ENCODE measurements at regions not wholly inside any gene's neighbourhood (a gene's known extent, or its start where the extent isn't known, plus 50 kb on each side); places are given as distances from the start of the nearest gene placed in this dataset.

- ChIA-PET POLR2A (no interaction called here), CTCF (interaction anchor here (0.8 to 14.5 kb wide), 15 partner anchors 9 to 157 kb away, joined by 3 to 145 read pairs (median 4); no protein-coding TSS in a partner anchor)
- peak; percentile 50 for DNase-seq (ENCODE audit: extremely low spot score)
- TF ChIP-seq, protein P1, sequence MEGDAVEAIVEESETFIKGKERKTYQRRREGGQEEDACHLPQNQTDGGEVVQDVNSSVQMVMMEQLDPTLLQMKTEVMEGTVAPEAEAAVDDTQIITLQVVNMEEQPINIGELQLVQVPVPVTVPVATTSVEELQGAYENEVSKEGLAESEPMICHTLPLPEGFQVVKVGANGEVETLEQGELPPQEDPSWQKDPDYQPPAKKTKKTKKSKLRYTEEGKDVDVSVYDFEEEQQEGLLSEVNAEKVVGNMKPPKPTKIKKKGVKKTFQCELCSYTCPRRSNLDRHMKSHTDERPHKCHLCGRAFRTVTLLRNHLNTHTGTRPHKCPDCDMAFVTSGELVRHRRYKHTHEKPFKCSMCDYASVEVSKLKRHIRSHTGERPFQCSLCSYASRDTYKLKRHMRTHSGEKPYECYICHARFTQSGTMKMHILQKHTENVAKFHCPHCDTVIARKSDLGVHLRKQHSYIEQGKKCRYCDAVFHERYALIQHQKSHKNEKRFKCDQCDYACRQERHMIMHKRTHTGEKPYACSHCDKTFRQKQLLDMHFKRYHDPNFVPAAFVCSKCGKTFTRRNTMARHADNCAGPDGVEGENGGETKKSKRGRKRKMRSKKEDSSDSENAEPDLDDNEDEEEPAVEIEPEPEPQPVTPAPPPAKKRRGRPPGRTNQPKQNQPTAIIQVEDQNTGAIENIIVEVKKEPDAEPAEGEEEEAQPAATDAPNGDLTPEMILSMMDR (IDR thresholded peaks at IDR 0.05; ENCODE audit: control extremely low read depth, extremely low read depth, low read depth, missing control alignments) = peak; percentile 55
These were observed 64.2 kb upstream of the ABL1 start for GRCh38 chr9:130770679-130771442.

- TF ChIP-seq, protein P1 (IDR thresholded peaks at IDR 0.05; ENCODE audit: control extremely low read depth, extremely low read depth, low read depth, missing control alignments) = no peak
- ChIA-PET POLR2A (no interaction called here), CTCF (interaction anchor here (1.0 to 14.5 kb wide), 7 partner anchors 8 to 118 kb away, joined by 3 to 145 read pairs (median 7); no protein-coding TSS in a partner anchor)
- DNase-seq (ENCODE audit: extremely low spot score) = no peak
These were observed 62.9 kb upstream of the ABL1 start for GRCh38 chr9:130772185-130772584.

DNA sequence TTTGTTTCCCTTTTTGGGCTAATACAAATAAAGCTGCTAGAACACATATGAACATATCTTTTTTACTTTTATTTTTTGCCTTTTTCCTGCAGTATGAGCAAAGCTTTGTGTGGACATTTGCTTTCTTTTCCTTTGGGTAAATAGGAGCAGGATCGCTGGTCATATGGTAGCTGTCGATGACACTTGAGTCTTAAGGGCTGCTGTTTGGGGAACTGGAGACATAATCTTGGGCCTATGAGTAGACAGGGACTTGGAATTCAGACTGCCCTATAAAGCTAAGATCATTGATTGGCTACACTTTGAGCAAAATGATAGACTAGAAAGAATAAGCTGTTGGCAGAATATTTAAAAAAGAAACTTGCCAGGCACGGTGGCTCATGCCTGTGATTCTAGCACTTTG is 60.9 kb upstream of the ABL1 start:
- ChIA-PET POLR2A (no interaction called here), CTCF (interaction anchor here (14.5 kb wide), 1 partner anchor 91 kb away, joined by 145 read pairs; no protein-coding TSS in a partner anchor)
- DNase-seq (ENCODE audit: extremely low spot score) = no peak
- TF ChIP-seq, protein P1 (IDR thresholded peaks at IDR 0.05; ENCODE audit: control extremely low read depth, extremely low read depth, low read depth, missing control alignments) = no peak

- DNase-seq (ENCODE audit: extremely low spot score) = no peak
- TF ChIP-seq, protein P1 (IDR thresholded peaks at IDR 0.05; ENCODE audit: control extremely low read depth, extremely low read depth, low read depth, missing control alignments) = no peak
- ChIA-PET CTCF (interaction anchor here (1.1 to 14.5 kb wide), 2 partner anchors 11 to 90 kb away, joined by 3 to 145 read pairs; no protein-coding TSS in a partner anchor), POLR2A (no interaction called here)
These were observed 59.6 kb upstream of the ABL1 start for GRCh38 chr9:130775336-130775991.

- ChIA-PET POLR2A (no interaction called here), CTCF (interaction anchor here (1.0 to 1.3 kb wide), 2 partner anchors 8 to 30 kb away, joined by 3 to 4 read pairs; no protein-coding TSS in a partner anchor)
- TF ChIP-seq, protein P1 (IDR thresholded peaks at IDR 0.05; ENCODE audit: control extremely low read depth, extremely low read depth, low read depth, missing control alignments) = no peak
- DNase-seq (ENCODE audit: extremely low spot score) = no peak
These were observed 55.8 kb upstream of the ABL1 start for GRCh38 chr9:130779153-130779855.

- ChIA-PET CTCF (interaction anchor here (1.3 kb wide), 1 partner anchor 9 kb away, joined by 4 read pairs; no protein-coding TSS in a partner anchor), POLR2A (no interaction called here)
- DNase-seq (ENCODE audit: extremely low spot score) = no peak
- TF ChIP-seq, protein P1 (IDR thresholded peaks at IDR 0.05; ENCODE audit: control extremely low read depth, extremely low read depth, low read depth, missing control alignments) = no peak
These were observed 54.6 kb upstream of the ABL1 start for GRCh38 chr9:130780415-130780814.

All from GM10248 (cell line).